ENCODE measurements at regions not wholly inside any gene's neighbourhood (a gene's known extent, or its start where the extent isn't known, plus 50 kb on each side); places are given as distances from the start of the nearest gene placed in this dataset.

DNA sequence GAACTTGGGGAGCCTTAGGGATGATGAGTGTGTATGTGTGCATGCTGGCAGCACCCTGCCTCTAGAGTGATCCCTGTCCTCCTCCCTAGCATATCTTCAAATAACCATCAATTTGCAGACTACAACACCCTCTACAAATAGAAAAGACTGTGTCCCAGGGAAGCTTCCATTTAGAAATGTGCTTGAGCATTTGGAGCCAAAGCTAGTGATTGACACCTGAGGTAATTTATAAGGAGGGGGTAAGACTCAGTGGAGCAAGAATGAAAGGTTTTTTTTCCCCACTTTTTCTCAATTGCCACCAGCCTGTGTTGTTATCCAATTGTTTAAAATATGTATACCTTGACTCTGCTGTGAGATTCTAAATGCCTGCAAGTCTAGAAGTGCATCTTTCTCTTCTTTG is 286.0 kb upstream of the SLC14A2 start:
- DNase-seq (no peak), ATAC-seq (no peak)
- H3K27ac ChIP-seq (ENCODE audit: low read length) = no peak overlapping the region
- no peaks in the 10 kb centered on the region for H3K36me3 ChIP-seq (ENCODE audit: low read depth, low read length)
- no peaks in the 10 kb centered on the region for H3K4me1 ChIP-seq (ENCODE audit: insufficient read depth, low read length)
- no peaks in the 10 kb centered on the region for H3K9me2 ChIP-seq (replicated peaks; ENCODE audit: low read length)
- no peak overlapping the region for H3K9ac ChIP-seq (ENCODE audit: low read length)
- no peaks in the 10 kb centered on the region for H3K79me2 ChIP-seq (ENCODE audit: low read length)
- no peaks in the 10 kb centered on the region for H3F3A ChIP-seq (ENCODE audit: low read length, unreplicated experiment)
- ChIA-PET CTCF (no interaction called here), POLR2A (ENCODE audit: unreplicated experiment) (no interaction called here)
- no peak overlapping the region for H3K4me3 ChIP-seq (ENCODE audit: low read length)
- H3K27me3 ChIP-seq (ENCODE audit: low read length) = no peaks in the 10 kb centered on the region
- BruUV-seq (replicated peaks) = no TSS peak
- no peaks in the 10 kb centered on the region for H4K20me1 ChIP-seq (ENCODE audit: low read length)
- no peak overlapping the region for H2AFZ ChIP-seq (ENCODE audit: low read length)
- no peak overlapping the region for H3K4me2 ChIP-seq (ENCODE audit: low read length)
- no peaks in the 10 kb centered on the region for H3K9me3 ChIP-seq (ENCODE audit: low read length)
- no peak for TF ChIP-seq EZH2 (IDR thresholded peaks at IDR 0.05; ENCODE audit: low read length, unreplicated experiment)
- TF ChIP-seq, protein P1, sequence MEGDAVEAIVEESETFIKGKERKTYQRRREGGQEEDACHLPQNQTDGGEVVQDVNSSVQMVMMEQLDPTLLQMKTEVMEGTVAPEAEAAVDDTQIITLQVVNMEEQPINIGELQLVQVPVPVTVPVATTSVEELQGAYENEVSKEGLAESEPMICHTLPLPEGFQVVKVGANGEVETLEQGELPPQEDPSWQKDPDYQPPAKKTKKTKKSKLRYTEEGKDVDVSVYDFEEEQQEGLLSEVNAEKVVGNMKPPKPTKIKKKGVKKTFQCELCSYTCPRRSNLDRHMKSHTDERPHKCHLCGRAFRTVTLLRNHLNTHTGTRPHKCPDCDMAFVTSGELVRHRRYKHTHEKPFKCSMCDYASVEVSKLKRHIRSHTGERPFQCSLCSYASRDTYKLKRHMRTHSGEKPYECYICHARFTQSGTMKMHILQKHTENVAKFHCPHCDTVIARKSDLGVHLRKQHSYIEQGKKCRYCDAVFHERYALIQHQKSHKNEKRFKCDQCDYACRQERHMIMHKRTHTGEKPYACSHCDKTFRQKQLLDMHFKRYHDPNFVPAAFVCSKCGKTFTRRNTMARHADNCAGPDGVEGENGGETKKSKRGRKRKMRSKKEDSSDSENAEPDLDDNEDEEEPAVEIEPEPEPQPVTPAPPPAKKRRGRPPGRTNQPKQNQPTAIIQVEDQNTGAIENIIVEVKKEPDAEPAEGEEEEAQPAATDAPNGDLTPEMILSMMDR (conservative IDR thresholded peaks at IDR 0.05; ENCODE audit: low read depth, low read length) = no peak
- TF ChIP-seq EZH2phosphoT487 (IDR thresholded peaks at IDR 0.05; ENCODE audit: borderline replicate concordance, low read length) = no peak
- intact Hi-C loops (cut with micrococcal nuclease) = no loop called here

DNA sequence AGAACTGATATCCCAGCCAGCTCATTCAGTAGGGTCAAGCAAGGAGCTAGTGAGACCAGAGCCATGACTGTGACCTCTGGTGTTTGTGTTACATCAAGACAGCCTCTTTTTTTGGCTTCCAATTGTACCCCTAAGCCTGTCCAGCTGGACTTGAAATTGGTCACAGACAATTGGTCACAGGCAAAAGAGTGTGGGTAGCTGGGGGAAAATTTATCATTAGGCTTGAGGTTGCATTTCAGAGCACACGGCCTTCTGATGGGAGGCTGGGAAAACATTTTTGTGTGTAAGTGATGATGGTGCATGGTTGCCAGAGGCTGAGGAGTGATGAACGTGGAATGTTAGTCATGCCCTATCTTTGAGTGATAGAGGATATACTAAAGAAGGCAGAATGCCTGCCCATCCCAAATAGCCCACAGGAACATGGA is 285.1 kb upstream of the SLC14A2 start:
- H2AFZ ChIP-seq (ENCODE audit: low read length) = no peak overlapping the region
- no peak overlapping the region for H3K4me2 ChIP-seq (ENCODE audit: low read length)
- H4K20me1 ChIP-seq (ENCODE audit: low read length) = no peaks in the 10 kb centered on the region
- no peaks in the 10 kb centered on the region for H3K36me3 ChIP-seq (ENCODE audit: low read depth, low read length)
- ChIA-PET POLR2A (ENCODE audit: unreplicated experiment) (no interaction called here), CTCF (no interaction called here)
- H3K4me3 ChIP-seq (ENCODE audit: low read length) = no peak overlapping the region
- H3F3A ChIP-seq (ENCODE audit: low read length, unreplicated experiment) = no peaks in the 10 kb centered on the region
- no peak for DNase-seq
- intact Hi-C loops (cut with micrococcal nuclease) = no loop called here
- ATAC-seq = no peak
- H3K27me3 ChIP-seq (ENCODE audit: low read length) = no peaks in the 10 kb centered on the region
- H3K4me1 ChIP-seq (ENCODE audit: insufficient read depth, low read length) = peaks cover 6% of the 10 kb centered on the region; the same call in 1 of the 2 replicates
- no TSS peak for BruUV-seq (replicated peaks)
- TF ChIP-seq EZH2 (IDR thresholded peaks at IDR 0.05; ENCODE audit: low read length, unreplicated experiment) (no peak), EZH2phosphoT487 (IDR thresholded peaks at IDR 0.05; ENCODE audit: borderline replicate concordance, low read length) (no peak)
- TF ChIP-seq, protein P1 (conservative IDR thresholded peaks at IDR 0.05; ENCODE audit: low read depth, low read length) = no peak
- no peak overlapping the region for H3K9ac ChIP-seq (ENCODE audit: low read length)
- no peaks in the 10 kb centered on the region for H3K9me2 ChIP-seq (replicated peaks; ENCODE audit: low read length)
- no peaks in the 10 kb centered on the region for H3K9me3 ChIP-seq (ENCODE audit: low read length)
- H3K79me2 ChIP-seq (ENCODE audit: low read length) = no peaks in the 10 kb centered on the region
- H3K27ac ChIP-seq (ENCODE audit: low read length) = no peak overlapping the region

DNA sequence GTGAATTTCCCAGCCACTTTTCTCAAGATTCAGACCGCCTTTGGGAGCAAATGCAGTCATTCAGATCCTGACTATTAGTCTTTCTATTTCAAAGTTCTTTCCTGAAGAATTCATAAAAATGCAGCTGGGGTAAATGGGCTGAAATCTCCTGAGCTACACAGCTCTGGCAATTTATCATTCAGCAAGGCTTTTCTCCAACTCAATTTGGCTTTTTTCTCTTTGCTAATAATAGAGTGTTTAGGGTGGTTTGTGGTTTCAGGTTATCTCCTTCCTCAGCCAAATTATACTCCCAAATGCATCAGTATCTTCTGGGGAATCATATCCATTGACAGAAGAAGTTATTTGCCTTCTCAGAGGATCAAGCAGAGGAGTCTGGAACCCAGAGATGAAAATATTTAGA is 282.4 kb upstream of the SLC14A2 start:
- H3F3A ChIP-seq (ENCODE audit: low read length, unreplicated experiment) = no peaks in the 10 kb centered on the region
- no peaks in the 10 kb centered on the region for H3K36me3 ChIP-seq (ENCODE audit: low read depth, low read length)
- DNase-seq (no peak), ATAC-seq (no peak)
- no peaks in the 10 kb centered on the region for H3K79me2 ChIP-seq (ENCODE audit: low read length)
- TF ChIP-seq EZH2 (IDR thresholded peaks at IDR 0.05; ENCODE audit: low read length, unreplicated experiment) = no peak
- TF ChIP-seq, protein P1 (conservative IDR thresholded peaks at IDR 0.05; ENCODE audit: low read depth, low read length) = no peak
- no peak for TF ChIP-seq EZH2phosphoT487 (IDR thresholded peaks at IDR 0.05; ENCODE audit: borderline replicate concordance, low read length)
- no peaks in the 10 kb centered on the region for H4K20me1 ChIP-seq (ENCODE audit: low read length)
- H3K27ac ChIP-seq (ENCODE audit: low read length) = no peak overlapping the region
- H3K4me2 ChIP-seq (ENCODE audit: low read length) = no peak overlapping the region
- H3K4me1 ChIP-seq (ENCODE audit: insufficient read depth, low read length) = peaks cover 17% of the 10 kb centered on the region
- no peaks in the 10 kb centered on the region for H3K9me2 ChIP-seq (replicated peaks; ENCODE audit: low read length)
- no TSS peak for BruUV-seq (replicated peaks)
- ChIA-PET POLR2A (ENCODE audit: unreplicated experiment) (no interaction called here), CTCF (no interaction called here)
- H3K9ac ChIP-seq (ENCODE audit: low read length) = no peak overlapping the region
- no peaks in the 10 kb centered on the region for H3K27me3 ChIP-seq (ENCODE audit: low read length)
- no peak overlapping the region for H2AFZ ChIP-seq (ENCODE audit: low read length)
- H3K9me3 ChIP-seq (ENCODE audit: low read length) = no peaks in the 10 kb centered on the region
- intact Hi-C loops (cut with micrococcal nuclease) = no loop called here
- no peak overlapping the region for H3K4me3 ChIP-seq (ENCODE audit: low read length)

All from PC-3 (cell line).